ENCODE measurements at regions not wholly inside any gene's neighbourhood (a gene's known extent, or its start where the extent isn't known, plus 50 kb on each side); places are given as distances from the start of the nearest gene placed in this dataset.
"Not testable (repeated sequence)": the region's sequence is repeated elsewhere in the genome, so short reads cannot be mapped to it uniquely, and the experiment has no call there.

DNA sequence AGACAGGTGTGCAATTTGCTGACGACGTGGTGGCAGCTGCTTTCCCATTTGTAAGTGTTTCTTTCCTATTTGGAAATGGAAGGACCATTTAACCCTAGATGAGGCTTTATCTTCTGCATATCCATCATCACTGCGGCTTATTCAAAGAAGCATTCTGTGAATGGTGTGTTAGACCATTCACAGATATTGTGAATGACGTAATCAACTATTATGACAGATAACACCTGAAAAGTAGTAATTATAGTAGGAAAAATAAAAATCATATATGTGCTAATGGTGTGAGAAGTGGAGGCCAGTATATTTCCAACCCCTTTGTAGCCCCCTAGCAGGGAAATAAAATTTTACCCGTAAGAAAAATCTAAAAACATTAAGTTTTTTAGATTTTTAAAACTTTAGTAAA is 424.5 kb upstream of the CRIM1 start:
- DNase-seq, result no peak

DNA sequence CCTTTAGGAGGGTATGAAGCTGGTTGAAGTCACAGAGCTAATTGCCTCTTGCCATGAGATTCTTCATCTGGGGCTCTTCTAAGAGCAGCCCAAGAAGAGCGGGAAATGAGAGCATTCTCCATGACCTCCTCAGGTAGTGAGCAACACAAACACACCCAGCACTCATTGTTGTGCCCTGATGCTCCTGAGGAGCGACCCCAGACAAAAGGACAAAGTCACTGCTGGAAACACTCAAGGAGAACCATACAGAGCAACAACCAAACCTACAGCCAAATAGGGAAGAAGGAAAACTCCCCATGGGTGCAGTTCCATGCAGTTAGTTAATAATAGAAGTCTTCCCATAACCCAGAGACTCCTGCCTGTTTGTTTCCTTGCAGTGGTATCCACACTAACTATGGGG is 426.0 kb upstream of the CRIM1 start:
- DNase-seq, result no peak

DNA sequence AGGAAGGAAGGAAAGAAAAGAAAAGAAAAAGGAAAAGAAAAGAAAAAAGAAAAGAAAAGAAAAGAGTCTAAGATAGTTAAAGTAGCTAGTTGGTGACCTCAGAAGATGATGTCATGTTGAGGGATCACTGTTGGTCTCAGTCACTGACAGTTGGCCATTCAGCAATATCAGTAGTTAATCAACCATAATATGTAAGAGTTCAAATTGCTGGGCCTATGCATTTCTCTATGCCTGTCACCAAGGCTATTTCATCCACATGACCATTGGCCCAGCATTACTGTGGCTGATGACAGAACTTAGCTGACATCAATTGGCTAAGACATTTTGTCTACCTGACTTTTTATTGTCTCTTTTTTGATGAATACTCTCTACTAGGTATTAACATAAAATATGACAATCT is 435.5 kb upstream of the CRIM1 start:
- DNase-seq, result no peak

DNA sequence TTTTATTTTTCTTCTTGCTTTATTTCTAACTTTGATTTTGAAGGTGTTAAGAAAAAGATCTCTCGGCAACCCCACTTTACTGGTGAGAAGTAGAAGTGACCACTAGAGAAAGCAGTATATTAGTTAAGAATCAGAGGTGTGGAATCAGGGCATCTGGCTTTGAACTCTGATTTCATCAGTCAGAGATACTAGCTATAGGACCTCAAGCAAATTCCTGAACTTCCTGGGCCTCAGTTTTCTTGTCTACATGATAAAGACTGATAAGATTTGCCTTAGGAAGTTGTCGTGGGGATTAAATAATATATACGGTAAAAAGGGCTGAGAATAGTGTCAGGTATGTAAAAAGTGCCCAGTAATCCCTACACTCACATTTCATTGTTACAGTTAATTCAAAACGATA is 440.3 kb upstream of the CRIM1 start:
- no peak for DNase-seq

DNA sequence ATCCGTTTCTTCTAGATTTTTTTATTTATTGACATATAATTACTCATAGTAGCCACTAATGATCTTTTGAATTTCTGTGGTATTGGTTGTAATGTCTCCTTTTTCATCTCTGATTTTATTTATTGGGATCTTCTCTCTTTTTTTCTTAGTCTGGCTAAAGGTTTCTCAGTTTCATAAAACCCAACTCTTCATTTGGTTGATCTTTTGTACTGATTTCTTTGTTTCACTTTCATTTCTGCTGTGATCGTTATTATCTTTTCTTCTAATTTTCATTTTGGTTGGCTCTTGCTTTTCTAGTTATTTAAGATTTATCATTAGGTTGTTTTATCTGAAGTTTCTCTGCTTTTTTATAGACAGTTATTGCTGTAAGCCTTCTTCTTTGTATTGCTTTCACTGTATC is 463.6 kb upstream of the CRIM1 start:
- no peak for DNase-seq

DNA sequence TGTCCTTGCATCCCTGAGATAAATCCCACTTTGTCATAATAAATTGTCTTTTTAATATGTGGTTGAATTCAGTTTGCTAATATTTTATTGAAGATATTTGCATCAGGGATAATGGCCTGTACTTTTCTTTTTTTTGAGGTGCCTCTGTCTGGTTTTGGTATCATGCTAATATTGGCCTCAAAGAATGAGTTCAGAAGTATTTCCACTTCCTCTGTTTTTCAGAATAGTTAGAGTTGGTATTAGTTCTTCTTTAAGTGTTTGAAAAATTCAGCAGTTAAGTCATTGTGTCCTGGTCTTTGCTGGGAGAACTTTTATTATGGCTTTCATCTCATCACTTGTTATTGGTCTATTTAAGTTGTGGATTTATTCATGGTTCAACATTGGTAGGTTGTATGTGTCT is 464.1 kb upstream of the CRIM1 start:
- no peak for DNase-seq

DNA sequence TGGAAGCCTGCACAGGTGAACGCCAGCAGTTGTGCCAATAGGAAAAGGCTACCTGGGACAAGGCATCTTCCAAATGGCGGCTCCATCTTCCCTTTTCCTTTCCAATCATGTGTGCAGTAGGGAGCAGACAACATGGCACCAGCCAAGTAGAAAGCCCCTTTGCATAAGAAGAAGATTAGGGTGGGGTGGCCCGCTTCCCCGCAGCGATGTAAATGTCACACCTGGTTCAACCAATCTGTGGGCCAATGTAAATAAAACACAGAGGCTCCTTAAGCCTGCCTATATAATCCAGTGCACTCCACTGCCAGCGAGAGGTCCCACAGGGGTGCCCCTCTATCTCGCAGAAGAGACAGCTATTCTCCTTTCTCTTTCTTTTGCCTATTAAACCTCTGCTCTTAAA is 468.4 kb upstream of the CRIM1 start:
- no peak for DNase-seq

DNA sequence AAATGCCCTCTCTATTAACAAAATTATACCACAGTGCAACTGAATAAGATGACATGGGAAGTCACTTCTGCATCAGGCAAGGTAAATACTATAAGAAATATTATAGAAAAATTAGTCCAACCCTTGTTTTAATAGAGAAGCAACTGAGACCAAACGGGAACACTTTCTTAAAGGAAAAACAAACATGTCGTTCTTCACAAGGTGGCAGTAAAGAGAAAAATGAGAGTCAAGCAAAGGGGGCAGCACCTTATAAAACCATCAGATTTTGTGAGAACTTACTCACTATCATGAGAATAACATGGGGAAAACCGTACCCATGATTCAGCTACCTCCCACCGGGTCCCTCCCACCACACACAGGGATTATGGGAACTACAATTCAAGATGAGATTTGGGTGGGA is 481.7 kb upstream of the CRIM1 start:
- DNase-seq, result no peak

DNA sequence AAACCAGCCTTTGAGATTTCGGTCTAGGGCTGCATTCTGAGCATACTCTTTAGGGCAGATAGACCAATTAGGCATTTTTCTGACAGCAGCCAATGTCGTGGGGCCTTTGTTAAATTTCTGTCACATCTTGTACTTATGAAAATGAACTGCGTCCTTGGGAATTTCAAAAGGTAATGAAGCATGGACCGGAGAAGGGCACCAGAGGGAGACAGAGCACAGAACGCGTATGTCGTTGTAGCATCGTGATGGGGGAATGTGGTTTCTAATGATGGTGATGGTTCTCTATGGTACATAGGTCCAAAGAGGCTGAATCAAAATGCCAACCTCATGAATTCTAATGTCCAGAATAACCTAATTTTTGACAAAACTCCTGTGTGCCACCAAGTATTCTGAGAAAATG is 483.9 kb upstream of the CRIM1 start:
- DNase-seq, result no peak

DNA sequence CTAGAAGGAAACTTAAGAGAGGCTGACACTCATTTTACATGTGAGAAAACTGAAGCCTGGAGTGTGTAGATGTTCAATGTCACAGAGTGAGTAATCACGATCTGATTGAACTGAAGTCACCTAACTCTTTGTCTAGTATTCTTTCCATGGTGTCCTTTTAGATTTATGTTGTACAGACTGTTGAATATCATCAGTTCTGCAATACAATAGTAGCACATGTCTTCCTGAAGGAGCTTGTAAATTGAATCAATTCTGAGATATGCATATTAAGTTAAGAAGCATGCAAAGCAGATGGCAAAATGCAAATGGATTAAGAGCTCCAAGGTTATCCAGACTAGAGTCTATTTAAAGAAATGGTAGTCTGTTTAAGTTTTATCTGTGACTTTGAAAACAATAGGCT is 484.9 kb upstream of the CRIM1 start:
- DNase-seq, result no peak

DNA sequence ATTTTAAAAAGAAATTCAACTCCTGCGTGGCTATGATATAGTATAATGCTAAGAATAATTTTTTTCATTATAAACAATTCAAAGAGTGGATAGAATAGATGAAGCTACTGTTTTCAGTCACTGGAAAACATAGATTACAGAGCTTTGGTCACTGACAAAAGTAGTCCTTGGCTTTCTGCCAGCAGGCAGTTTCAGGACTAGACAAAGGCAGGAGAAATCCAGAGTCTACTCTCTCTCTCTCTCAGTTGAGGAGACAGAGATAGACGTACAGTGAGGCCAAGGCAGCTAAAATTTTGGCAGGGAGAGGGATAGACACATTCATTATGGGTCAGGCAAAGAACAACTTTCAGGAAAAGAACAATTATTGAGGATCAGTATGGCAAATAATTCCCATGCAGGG is 491.4 kb upstream of the CRIM1 start:
- no peak for DNase-seq

DNA sequence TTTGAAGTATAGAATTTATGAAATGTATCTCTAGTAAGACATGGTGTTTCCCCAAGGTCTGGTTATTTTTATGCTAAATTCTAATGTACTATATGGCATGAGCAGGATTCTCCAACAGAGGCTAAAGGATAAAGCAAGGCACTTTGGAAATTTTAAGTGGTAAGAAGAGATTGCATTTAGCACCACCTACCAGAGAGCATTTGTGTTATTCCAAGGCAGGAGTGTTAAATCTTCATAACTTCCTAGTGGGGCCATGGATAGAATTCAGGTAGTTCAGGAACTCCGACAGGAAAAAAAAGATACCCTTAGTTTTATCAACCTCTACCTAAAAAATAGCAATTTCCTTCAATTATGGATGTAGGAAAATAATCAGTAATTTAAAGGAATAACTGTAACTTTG is 497.4 kb upstream of the CRIM1 start:
- DNase-seq, result no peak

DNA sequence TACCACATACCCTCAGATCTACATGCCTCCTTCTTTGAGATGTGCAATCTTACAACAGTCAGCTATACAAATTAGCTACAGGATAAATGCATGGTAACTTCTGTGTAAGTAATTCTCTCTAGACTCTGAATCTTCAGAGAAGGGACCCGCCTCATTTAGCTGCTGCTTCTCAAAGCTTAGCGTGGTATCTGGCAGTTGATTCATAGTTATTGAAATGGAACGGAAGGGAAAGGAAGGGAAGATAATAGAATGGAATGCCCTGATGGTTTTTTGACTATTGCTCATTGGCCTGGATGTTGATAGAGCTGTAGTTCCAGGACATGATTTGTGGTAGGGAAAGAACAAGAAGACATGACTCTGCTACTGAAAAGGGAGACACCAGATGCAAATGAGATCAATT is 498.1 kb upstream of the CRIM1 start:
- DNase-seq, result no peak

DNA sequence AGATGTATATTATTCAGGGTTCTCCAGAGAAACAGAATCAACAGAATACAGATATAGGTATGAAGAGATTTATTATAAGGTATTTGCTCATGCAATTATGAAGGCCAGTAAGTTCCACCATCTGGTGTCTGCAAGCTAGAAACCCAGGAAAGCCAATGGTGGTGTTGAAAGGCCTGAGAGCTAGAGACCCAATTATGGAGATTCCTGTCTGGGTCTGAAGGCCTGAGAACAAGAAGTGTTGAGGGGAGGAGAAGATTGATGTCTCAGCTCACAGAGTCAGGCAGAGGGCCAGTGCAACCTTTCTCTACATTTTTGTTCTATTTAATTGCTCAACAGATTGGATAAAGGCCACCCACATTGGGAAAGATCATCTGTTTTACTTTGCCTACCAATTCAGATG is 524.2 kb upstream of the CRIM1 start:
- no peak for DNase-seq

DNA sequence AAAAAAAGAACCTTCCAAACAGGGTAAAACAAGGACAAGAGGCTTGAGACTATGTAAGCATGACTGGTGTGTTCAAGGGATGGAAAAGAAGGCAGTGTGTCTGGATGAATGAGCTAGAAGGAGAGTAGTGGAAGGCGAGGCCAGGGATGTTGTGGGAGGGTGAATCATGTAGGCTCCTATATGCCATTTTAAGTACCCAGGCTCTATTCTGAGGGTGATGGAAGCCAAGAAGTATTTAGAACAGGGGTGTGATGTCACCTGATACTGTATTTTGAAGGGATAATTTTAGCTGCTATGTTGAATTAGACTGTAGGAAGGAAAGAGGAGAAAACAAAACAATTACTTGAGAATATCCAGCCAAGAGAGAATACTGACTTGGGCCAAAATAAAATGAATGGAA is 524.7 kb upstream of the CRIM1 start:
- no peak for DNase-seq

DNA sequence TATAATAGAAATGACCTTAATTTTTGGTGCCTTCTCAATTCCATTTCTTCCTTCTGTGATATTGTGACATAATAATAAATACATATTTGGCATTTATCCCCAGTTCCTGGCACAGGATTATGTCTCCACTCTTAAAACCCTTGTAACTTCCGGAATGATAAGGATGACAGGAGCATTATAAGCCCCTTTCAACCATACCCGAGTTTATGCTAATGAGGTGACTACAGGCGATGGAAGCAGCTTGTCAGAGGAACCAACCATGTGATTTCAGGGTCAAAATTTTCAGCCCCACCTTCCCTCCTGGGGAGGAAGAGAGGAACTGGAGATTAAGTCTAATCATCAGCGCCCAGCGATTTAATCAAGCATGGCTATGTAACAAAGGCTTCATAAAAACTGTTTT is 528.5 kb upstream of the CRIM1 start:
- DNase-seq, result no peak

DNA sequence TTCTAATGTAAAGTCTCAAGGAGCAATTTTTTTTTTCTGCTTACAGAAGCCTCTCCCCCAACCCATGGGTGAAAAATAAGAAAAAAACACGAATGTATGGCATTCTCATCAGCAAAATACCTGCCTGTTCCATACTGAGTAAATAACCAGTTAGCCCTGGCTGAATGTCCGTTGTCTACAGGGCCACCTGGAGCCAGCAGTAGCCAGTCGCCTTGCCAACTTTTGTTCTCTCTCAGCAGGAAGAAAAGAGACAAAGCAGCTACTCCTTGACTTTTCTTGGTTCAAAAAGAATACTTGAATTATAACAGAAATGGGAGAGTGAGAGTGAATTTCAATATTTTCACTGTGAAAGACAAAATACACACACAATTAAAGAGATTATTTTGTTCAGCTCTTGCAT is 532.9 kb upstream of the CRIM1 start:
- DNase-seq, result no peak

DNA sequence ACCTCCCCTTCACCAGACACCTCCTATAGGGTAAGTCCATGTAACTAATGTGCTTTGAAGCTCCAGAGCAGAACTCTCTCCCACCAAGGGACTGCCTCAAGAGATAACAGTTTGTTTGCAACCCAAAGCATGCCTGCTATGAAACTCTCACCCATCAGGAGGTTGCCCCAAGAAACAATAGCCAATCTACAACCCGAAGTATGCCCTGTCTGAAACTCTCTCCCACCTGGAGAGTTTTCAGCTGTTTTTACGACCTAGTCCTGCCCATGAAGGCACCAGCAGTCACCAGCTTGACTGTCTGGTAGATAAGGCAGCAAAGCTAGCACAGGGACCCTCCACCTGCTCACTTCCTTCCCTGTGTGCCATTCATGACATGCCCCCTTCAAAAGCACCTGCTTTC is 533.9 kb upstream of the CRIM1 start:
- DNase-seq, result no peak

DNA sequence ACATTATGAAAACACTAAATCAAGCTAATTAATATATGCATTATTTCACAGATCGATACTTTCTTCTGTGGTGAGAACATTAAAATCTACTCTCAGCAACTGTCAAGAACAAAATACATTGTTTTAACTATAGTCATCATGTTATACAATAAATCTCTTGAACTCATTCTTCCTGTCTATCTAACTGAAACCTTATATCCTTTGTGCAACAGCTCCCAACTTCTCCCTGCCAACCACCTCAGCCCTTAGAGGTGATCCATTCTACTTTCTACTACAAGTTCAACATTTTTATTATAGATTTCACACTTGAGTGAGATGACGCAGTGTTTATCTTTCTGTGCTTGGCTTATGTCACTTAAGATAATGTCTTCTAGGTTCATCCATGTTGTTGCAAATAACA is 535.2 kb upstream of the CRIM1 start:
- DNase-seq, result no peak

DNA sequence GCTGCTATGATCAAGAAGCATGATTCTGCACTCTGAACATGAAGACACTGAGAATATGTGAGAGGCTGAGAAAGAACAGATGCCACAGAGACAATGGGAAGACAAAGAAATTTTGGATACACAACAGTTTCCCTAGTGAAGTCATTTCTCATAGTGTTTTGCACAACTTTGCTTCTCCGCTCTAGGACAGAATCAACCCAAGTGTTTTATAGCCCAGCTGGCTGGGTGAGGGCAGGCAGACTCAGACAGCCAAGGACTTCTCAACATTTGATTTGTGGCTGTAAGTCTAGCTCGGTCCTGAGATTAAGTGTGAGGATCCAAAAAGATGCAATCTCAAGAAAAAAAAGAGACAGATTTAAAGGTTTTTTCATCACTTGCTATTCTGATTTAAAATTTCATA is 536.5 kb upstream of the CRIM1 start:
- no peak for DNase-seq

DNA sequence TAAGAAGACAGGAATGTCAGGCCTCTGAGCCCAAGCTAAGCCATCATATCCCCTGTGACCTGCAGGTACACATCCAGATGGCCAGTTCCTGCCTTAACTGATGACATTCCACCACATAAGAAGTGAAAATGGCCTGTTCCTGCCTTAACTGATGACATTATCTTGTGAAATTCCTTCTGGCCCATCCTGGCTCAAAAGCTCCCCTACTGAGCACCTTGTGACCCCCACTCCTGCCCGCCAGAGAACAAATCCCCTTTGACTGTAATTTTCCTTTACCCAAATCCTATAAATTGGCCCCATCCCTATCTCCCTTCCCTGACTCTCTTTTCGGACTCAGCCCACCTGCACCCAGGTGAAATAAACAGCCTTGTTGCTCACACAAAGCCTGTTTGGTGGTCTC is 537.2 kb upstream of the CRIM1 start:
- DNase-seq, result not testable (repeated sequence)

DNA sequence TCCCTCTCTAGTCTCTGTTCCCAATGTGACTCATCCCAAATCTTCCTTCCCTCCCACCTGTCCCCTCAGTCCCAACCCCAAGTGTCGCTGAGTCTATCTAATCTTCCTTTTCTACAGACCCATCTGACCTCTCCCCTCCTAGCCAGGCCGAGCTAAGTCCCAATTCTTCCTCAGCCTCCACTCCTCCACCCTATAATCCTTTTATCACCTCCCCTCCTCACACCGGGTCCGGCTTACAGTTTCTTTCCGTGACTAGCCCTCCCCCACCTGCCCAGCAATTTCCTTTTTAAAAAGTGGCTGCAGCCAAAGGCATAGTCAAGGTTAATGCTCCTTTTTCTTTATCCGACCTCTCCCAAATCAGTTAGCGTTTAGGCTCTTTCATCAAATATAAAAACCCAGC is 541.0 kb upstream of the CRIM1 start:
- DNase-seq, result not testable (repeated sequence)

DNA sequence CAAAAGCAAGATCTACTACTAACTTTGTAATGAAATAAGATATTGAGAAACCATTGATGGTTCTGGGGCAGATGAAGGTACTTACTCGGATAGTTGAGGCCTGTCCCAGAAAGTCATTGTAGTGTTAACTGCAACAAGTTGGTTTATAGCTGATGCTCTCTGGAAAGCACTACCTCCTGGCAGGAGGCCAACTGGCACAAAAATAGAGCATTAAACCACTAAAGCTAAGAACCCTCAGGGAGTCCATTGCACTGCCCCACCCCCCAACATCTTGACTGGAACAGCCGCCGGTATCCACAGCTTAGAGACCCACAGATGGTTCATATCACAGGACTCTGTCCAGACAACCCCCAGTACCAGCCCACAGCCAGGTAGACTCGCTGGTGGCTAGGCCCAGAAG is 552.5 kb upstream of the CRIM1 start:
- no peak for DNase-seq

DNA sequence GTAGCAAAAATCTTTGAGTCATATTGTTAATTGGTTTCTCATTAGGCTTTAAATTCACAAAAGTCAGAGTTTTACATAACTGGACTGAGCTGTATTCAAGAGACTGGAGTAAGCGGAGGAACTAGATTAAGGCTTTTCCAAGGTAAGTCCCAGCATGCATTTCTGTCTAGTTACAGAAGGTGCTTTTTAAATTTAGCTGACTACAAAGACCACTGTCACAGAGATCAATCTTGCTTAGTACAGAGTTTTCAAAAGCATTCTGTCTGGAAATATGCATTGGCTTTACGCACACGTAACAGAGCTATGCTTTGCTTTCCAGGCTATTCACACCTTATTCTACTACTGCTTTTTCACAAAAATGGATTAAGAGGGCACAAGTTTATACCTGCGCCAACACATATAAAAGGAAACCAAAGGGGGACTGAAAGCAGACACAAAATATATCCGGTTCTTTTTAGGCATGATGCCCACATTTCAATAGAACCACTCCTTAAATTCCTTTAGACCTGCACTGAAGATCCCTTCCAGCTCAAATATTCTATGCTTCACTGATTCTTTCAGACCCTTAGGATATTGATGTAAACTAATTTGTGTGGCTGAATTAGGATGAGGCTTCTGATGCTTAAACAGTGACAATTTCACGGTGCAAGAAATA is 560.7 kb upstream of the CRIM1 start:
- no peak for DNase-seq

DNA sequence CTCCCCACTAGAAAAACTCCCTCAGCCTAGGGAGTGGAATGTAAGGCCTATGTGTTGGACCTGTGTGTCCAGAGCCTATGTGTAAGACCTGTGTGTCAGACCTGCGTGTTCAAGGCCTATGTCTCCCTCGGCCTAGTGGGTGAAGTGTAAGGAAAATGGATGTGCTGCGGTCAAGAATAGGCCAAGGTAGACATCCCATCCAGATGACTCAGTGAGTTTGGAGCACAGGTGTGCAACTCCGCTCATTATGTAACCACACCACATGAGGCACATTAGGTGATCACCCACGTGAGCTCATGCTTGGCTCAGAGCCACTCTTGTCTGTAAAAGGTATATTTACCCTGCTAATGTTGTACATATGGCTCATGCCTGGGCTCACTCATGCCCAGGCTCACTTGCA is 565.3 kb upstream of the CRIM1 start:
- DNase-seq, result no peak

DNA sequence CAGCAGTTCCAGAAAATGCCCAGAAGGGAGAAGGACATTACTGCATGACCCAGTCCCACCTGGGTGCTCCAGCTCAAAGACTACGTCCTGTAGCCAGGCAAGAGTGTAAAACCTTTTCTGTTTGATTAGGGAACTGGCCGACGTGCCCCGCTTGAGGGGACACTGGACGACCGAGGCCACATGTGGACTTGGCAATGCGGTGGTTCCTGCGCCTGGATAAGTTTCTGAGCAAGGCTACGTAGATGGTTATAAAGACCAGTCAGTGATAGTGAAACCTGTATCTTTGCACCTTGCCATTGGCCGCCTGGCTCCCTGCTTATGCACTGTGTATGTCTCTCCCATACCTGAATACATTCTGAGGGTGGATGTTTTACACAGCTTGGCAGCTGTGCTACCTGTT is 567.0 kb upstream of the CRIM1 start:
- DNase-seq, result no peak
